Activated CD4-positive, alpha-beta memory T cell treated with anti-CD3 and anti-CD28 coated beads for 36 hours (primary cell): ENCODE measurements at regions not wholly inside any gene's neighbourhood (a gene's known extent, or its start where the extent isn't known, plus 50 kb on each side); places are given as distances from the start of the nearest gene placed in this dataset.

Experiments
- CTCF ChIA-PET: fragments of 350-600 bp; sonication (Branson Sonifier 250); formaldehyde crosslinking; loops from one replicate; lab custom pipeline; 2021; ENCODE audit warnings: antibody characterized with exemption, inconsistent platforms; lab: Charles Lee
- POLR2A ChIA-PET: fragments of 350-600 bp; sonication (Branson Sonifier 250); formaldehyde crosslinking; loops from one replicate; lab custom pipeline; 2021; ENCODE audit warnings: antibody characterized with exemption; lab: Charles Lee
- DNase-seq: peaks from one replicate; pipeline ENCODE4 v3.0.0-alpha.2; 2020
- H3K27ac Mint-ChIP-seq: one replicate; pipeline ENCODE4 v1.8.0; 2021; ENCODE audit warnings: mixed read lengths
- H3K27me3 Mint-ChIP-seq: one replicate; pipeline ENCODE4 v1.8.0; 2021; ENCODE audit warnings: mixed read lengths
- H3K36me3 Mint-ChIP-seq: one replicate; pipeline ENCODE4 v1.8.0; 2021; ENCODE audit warnings: mixed read lengths
- H3K4me1 Mint-ChIP-seq: one replicate; pipeline ENCODE4 v1.8.0; 2021; ENCODE audit warnings: low read depth, mixed read lengths
- H3K4me3 Mint-ChIP-seq: one replicate; pipeline ENCODE4 v1.8.0; 2021; ENCODE audit warnings: mild to moderate bottlenecking, mixed read lengths
- H3K9me3 Mint-ChIP-seq: one replicate; pipeline ENCODE4 v1.8.0; 2021; ENCODE audit warnings: mixed read lengths
- intact Hi-C: fragments of 100-400 bp; cut with micrococcal nuclease; formaldehyde crosslinking; loops from one replicate; pipeline ENCODE4 v1.15.1; 2023

DNA sequence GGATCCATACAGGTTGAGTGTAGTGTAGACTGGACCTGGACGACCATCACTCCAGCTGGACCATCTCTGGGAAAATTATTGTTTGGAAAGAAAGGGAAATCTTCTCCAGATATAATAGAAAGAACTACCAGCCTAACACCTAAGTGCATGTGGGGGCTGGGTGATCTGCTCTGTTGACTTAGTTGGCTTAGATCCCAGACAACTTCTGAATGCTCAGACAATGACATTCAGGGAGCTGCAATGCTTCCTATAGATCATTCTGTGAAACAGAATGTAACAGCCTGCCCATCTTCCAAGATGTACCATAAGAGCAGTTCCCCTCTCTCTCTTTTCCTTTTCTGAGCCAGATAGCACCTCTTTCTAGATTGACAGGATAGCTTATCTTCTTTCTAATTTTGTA lies 572.8 kb upstream of the STXBP6 start:
- intact Hi-C loops, result no loop called here
- ChIA-PET CTCF (no interaction called here), POLR2A (no interaction called here)
- DNase-seq, result no peak
- Mint-ChIP-seq H3K36me3 (no peaks in the 10 kb centered on the region), H3K27ac (no peak overlapping the region), H3K4me1 (no peaks in the 10 kb centered on the region), H3K27me3 (no peaks in the 10 kb centered on the region), H3K9me3 (peaks cover 24% of the 10 kb centered on the region), H3K4me3 (no peak overlapping the region)

DNA sequence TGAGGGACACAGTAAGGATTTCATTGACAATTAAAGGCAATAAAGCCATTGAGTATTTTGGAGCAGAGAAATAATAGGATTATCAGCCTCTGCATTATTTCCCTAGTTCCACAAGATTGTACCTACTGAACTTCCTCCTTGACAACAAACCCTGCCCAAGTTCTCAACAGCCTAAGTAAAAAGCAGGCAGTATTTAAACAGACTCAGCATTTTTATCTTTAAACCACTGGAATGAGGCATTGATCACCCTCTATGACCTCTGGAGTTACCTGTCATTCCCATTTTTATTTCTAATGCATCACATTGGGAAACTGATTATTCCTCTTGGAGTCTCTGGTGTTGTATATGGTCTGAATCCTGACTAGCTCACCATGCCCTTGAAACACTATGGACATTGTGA lies 570.6 kb upstream of the STXBP6 start:
- H3K9me3 Mint-ChIP-seq, result peaks cover 36% of the 10 kb centered on the region
- intact Hi-C loops, result no loop called here
- ChIA-PET CTCF (no interaction called here), POLR2A (no interaction called here)
- DNase-seq, result no peak
- H3K27me3 Mint-ChIP-seq, result no peaks in the 10 kb centered on the region
- H3K4me3 Mint-ChIP-seq, result no peak overlapping the region
- no peaks in the 10 kb centered on the region for H3K36me3 Mint-ChIP-seq
- no peak overlapping the region for H3K27ac Mint-ChIP-seq
- H3K4me1 Mint-ChIP-seq, result no peaks in the 10 kb centered on the region

DNA sequence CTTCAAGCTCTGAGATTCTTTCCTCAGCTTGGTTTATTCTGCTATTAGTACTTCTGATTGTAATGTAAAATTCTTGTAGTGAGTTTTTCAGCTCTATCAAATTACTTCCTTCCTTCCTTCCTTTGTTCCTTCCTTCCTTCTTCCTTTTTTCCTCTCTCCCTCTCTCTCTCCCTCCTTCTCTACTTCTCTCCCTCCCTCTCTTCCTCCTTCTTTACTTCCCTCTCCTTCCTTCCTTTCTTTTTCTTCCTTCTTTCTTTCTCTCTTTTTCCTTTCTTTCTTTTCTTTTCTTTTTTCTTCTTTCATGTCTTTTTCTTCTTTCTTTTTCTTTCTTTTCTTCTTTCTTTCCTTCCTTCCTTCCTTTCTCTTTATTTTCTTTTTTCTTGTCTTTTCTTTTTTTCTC lies 565.2 kb upstream of the STXBP6 start:
- no peaks in the 10 kb centered on the region for H3K4me1 Mint-ChIP-seq
- H3K36me3 Mint-ChIP-seq, result no peaks in the 10 kb centered on the region
- no peaks in the 10 kb centered on the region for H3K27me3 Mint-ChIP-seq
- intact Hi-C loops, result no loop called here
- H3K9me3 Mint-ChIP-seq, result peaks cover 40% of the 10 kb centered on the region
- CTCF ChIA-PET, result no interaction called here
- no peak overlapping the region for H3K27ac Mint-ChIP-seq
- POLR2A ChIA-PET, result no interaction called here
- no peak for DNase-seq
- H3K4me3 Mint-ChIP-seq, result no peak overlapping the region

DNA sequence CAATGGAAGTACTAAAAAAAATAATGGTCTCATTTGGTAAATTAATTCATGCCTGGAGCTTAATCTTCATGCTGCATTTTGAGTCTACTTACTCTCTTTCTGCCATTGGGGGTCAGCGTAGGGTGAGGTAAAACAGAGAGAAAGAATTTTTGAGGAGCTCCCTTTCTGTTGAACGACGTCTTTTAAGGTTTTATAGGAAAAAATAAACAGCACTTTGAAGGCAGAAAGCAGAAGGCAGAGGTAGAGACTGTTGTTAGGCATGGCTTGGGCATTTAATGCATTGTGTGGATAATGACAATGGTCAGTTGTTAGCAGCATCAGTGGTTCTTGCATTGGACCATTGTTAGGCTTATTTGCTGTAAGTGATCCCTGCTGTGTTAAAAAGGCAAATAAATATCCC lies 557.2 kb upstream of the STXBP6 start:
- Mint-ChIP-seq H3K9me3 (peaks cover 23% of the 10 kb centered on the region), H3K4me1 (no peaks in the 10 kb centered on the region), H3K36me3 (no peaks in the 10 kb centered on the region), H3K27me3 (no peaks in the 10 kb centered on the region), H3K27ac (no peak overlapping the region), H3K4me3 (no peak overlapping the region)
- no peak for DNase-seq
- ChIA-PET POLR2A (no interaction called here), CTCF (no interaction called here)
- intact Hi-C loops, result no loop called here

DNA sequence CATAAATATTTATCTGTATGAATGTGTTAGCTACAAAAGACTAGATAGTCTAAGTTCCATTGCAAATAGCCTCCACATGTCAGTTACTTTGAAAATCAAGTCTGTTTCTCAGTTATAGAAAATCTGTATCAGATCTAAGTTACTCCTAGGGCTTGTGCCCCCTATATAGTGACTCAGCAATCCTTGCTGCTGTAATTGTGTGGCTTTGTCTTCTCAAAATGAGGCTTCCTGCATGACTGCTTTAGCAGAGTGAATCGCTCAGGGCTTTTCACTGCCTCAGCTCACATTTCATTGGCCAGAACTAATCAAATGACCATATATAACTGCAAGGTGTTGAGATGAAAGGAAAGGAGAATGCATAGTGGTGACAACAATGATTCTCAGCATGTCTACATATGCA lies 552.2 kb upstream of the STXBP6 start:
- no peaks in the 10 kb centered on the region for H3K4me1 Mint-ChIP-seq
- intact Hi-C loops, result no loop called here
- no peak overlapping the region for H3K4me3 Mint-ChIP-seq
- H3K9me3 Mint-ChIP-seq, result peaks cover 38% of the 10 kb centered on the region
- H3K27me3 Mint-ChIP-seq, result no peaks in the 10 kb centered on the region
- no peak overlapping the region for H3K27ac Mint-ChIP-seq
- H3K36me3 Mint-ChIP-seq, result no peaks in the 10 kb centered on the region
- DNase-seq, result no peak
- CTCF ChIA-PET, result no interaction called here
- POLR2A ChIA-PET, result no interaction called here

DNA sequence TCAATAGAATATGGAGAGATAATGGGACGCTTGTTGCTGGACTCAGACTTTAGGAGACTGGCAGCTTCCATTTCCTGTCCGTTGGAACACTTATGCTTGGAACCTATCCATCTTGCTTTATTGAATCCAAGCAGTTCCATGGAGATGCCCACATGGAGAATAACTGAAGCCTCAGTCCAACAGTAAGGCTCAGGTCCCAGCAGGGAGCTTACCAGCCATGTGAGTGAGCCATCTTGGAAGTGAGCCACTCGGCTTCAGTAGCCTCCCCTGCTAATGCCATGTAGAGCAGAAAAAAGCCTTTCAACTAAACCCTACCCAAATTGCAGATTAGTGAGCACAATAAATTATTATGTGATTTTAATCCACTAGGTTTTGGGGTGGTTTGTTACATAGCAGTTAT lies 538.8 kb upstream of the STXBP6 start:
- Mint-ChIP-seq H3K27me3 (no peaks in the 10 kb centered on the region), H3K9me3 (peaks cover 28% of the 10 kb centered on the region), H3K4me1 (no peaks in the 10 kb centered on the region), H3K27ac (no peak overlapping the region), H3K4me3 (no peak overlapping the region), H3K36me3 (no peaks in the 10 kb centered on the region)
- CTCF ChIA-PET, result no interaction called here
- POLR2A ChIA-PET, result no interaction called here
- intact Hi-C loops, result no loop called here
- no peak for DNase-seq

DNA sequence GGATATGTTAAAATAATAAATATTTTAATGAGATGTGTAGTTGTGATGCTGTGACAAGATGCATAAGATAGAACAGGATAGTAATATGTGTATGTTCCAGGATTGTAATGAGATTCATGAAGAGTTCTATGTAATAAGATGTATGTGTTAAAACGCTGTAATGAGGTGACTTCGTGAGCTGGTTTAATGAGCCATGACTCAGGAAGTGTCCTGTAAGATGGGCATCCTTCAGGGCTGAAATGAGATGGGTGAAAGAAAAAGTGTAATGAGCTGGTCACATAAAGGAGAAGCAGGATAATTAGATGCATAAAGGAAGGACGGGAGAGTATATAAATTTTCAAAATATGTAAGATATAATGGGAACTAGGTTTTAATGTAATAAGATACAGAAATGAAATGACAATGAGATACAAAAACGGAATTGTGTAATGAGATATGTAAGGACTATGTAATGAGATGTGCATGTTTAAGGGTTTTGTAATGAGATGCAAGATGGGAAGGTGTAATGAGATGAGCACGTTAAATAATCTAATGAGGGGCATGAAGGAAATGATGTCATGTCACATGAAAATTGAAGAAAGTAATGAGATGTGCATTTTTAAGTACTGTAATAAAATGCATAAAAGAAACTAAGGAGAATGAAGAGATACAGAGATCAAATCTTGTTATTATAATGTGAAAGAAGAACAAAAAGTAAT lies 524.8 kb upstream of the STXBP6 start:
- POLR2A ChIA-PET, result no interaction called here

DNA sequence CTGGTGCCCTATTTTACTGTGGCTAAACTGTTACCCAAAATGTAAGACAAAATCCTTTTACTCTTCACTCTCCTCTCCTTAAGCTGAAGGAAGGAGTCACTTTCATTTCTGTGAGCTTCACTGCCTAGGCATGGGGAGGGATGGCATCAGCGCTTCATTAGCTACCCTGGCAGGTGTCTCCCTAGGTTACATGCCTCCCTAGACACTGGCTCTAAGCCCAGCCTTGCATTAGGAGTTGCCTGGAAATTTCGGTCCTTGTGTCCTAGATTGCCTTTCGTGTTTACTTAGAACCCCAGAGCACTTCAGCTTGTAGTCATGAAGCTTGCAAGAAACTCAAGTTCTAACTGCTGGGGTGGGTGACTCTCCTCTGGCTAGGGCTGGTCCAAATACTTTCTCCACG lies 520.5 kb upstream of the STXBP6 start:
- peaks cover 3% of the 10 kb centered on the region for H3K9me3 Mint-ChIP-seq
- CTCF ChIA-PET, result no interaction called here
- DNase-seq, result no peak
- no peak overlapping the region for H3K27ac Mint-ChIP-seq
- no peak overlapping the region for H3K4me3 Mint-ChIP-seq
- H3K4me1 Mint-ChIP-seq, result no peaks in the 10 kb centered on the region
- intact Hi-C loops, result no loop called here
- no peaks in the 10 kb centered on the region for H3K36me3 Mint-ChIP-seq
- no peaks in the 10 kb centered on the region for H3K27me3 Mint-ChIP-seq
- POLR2A ChIA-PET, result no interaction called here

More for the DNA sequence above, 524.8 kb upstream of the STXBP6 start:
- intact Hi-C loops, result no loop called here
- peaks cover 2% of the 10 kb centered on the region for H3K9me3 Mint-ChIP-seq
- H3K36me3 Mint-ChIP-seq, result no peaks in the 10 kb centered on the region
- CTCF ChIA-PET, result no interaction called here
- H3K4me3 Mint-ChIP-seq, result no peak overlapping the region
- DNase-seq, result no peak
- H3K27me3 Mint-ChIP-seq, result no peaks in the 10 kb centered on the region
- H3K4me1 Mint-ChIP-seq, result no peaks in the 10 kb centered on the region
- no peak overlapping the region for H3K27ac Mint-ChIP-seq

DNA sequence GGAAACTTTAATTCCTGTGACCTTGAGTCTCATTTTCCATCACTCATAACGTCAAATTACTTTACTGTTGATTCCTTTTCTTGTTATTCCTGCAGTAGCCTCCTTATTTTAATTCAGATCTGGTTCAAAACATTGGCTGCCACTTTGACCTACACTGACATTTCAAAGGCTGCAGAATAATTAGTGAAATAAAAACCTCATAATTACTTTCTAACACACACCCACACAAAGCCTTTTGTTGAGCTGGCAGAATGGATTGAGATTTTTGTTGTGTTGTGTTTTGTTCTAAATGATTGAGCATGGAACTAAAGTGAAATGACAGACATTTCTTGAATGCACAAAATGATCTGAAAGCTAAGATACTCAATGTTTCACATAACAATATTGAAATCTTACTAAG lies 507.5 kb upstream of the STXBP6 start:
- POLR2A ChIA-PET, result no interaction called here
- Mint-ChIP-seq H3K36me3 (no peaks in the 10 kb centered on the region), H3K9me3 (peaks cover 3% of the 10 kb centered on the region), H3K27me3 (no peaks in the 10 kb centered on the region), H3K4me3 (no peak overlapping the region), H3K4me1 (no peaks in the 10 kb centered on the region), H3K27ac (no peak overlapping the region)
- no peak for DNase-seq
- intact Hi-C loops, result no loop called here
- CTCF ChIA-PET, result no interaction called here

DNA sequence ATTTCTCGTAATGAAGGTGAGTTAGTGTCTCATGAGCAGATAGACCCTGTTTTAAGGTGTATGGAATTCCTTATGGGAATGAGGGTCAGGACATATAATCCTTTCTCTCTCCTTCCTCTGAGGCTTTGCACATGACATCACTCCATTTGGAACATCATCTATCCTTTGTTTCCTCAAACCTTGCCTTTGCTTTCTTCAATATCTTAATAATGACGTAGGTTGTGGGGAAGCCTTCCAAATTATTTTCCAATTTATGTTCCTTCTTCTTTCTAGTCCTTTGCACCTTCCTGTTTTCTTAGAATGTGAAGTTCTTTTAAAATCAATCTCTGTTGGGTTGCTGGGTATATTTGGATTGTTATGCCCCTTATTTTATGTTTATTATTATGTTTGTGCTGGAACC lies 502.9 kb upstream of the STXBP6 start:
- Mint-ChIP-seq H3K9me3 (peaks cover 6% of the 10 kb centered on the region), H3K27me3 (no peaks in the 10 kb centered on the region), H3K36me3 (no peaks in the 10 kb centered on the region), H3K27ac (no peak overlapping the region), H3K4me3 (no peak overlapping the region), H3K4me1 (no peaks in the 10 kb centered on the region)
- CTCF ChIA-PET, result no interaction called here
- no peak for DNase-seq
- intact Hi-C loops, result no loop called here
- POLR2A ChIA-PET, result no interaction called here

DNA sequence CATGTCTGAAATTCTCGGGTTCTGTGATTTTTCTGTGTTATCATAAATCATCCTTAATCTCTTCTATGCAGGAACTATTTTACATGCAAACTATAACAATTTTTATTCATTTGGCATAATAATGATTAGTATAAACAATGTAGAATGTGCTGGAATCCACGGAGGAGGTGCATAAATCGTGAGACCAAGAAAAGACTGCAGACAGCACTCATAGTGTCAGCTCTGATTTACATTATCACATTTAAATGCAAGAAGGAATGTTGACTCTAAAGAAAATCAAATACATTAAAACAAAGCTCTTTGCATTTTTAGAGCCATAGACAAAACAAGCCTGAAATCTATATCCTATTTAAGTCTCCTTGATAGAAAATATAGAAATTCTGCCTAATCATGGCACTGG lies 501.7 kb upstream of the STXBP6 start:
- intact Hi-C loops, result no loop called here
- H3K36me3 Mint-ChIP-seq, result no peaks in the 10 kb centered on the region
- H3K27ac Mint-ChIP-seq, result no peak overlapping the region
- H3K9me3 Mint-ChIP-seq, result peaks cover 11% of the 10 kb centered on the region
- no peak for DNase-seq
- CTCF ChIA-PET, result no interaction called here
- no peaks in the 10 kb centered on the region for H3K27me3 Mint-ChIP-seq
- POLR2A ChIA-PET, result no interaction called here
- no peaks in the 10 kb centered on the region for H3K4me1 Mint-ChIP-seq
- H3K4me3 Mint-ChIP-seq, result no peak overlapping the region

DNA sequence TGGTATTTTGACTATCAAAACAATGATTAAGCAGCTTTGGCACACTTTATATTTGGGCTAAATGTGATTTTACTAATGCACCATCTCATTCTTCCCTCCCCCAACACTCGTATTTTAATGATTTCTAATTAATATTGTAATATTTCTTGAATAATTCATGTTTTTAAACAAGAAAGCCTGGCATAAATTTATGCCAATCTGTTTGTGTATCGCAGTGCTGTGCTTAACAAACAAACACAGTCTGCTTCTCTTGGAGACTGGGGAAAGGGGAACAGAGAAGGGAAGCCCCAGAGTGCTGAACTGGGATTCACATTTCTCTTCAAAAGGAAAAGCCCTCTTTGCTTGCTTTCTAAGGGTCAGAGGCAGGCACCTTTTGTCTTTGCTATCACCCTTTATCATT lies 496.9 kb upstream of the STXBP6 start:
- POLR2A ChIA-PET, result no interaction called here
- CTCF ChIA-PET, result no interaction called here
- Mint-ChIP-seq H3K4me3 (no peak overlapping the region), H3K27me3 (no peaks in the 10 kb centered on the region), H3K9me3 (peaks cover 11% of the 10 kb centered on the region), H3K36me3 (no peaks in the 10 kb centered on the region), H3K27ac (no peak overlapping the region), H3K4me1 (no peaks in the 10 kb centered on the region)
- intact Hi-C loops, result no loop called here
- DNase-seq, result no peak

DNA sequence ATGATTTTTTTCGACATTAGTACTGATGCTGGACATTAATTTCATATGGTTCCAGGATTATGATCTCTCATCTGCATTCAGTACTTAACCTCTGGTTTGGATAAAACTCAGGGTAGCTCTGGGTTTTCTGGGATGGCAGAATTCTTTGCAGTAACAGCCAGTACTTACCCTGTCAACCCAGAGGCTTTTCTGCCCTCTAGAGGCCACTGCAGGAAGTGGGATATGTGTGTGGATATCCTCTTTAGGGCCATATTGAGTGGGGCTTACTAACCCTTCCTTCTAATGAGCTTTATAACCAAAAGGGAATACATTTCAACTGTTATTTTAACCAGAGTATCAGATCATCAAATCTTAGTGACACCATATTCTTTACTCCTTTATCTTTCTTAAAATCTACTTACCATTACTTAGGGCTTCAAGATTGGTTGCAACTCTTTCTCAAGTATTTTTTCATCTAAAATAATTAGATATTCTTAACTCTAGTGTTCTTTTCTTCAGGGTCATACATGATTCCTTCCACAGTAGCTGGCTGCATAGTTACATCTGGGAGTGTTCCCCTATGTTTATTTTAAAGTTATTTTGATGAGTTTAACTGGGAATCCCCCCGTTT lies 488.0 kb upstream of the STXBP6 start:
- Mint-ChIP-seq H3K36me3 (no peaks in the 10 kb centered on the region), H3K4me3 (no peak overlapping the region), H3K4me1 (no peaks in the 10 kb centered on the region), H3K27me3 (no peaks in the 10 kb centered on the region), H3K9me3 (peaks cover 12% of the 10 kb centered on the region), H3K27ac (no peak overlapping the region)
- ChIA-PET POLR2A (no interaction called here), CTCF (interaction anchor here (1.0 kb wide), 1 partner anchor 41 kb away, joined by 3 read pairs; no protein-coding TSS in a partner anchor)
- intact Hi-C loops, result no loop called here
- peak; percentile 12 for DNase-seq
